Hepatocyte (in vitro differentiated cells): ENCODE measurements at regions not wholly inside any gene's neighbourhood (a gene's known extent, or its start where the extent isn't known, plus 50 kb on each side); places are given as distances from the start of the nearest gene placed in this dataset.

Source experiments
- DNase-seq: peaks from one replicate; pipeline ENCODE4 v3.0.0-alpha.2; 2016; ENCODE audit warnings: low spot score
- H2AFZ ChIP-seq: fragments of 200-600 bp; sonication (generic); 2 replicates; pipeline ENCODE4 v1.6.0; 2016; ENCODE audit warnings: antibody characterized with exemption, mild to moderate bottlenecking
- H3K27ac ChIP-seq: fragments of 200-600 bp; sonication (generic); 2 replicates; pipeline ENCODE4 v1.5.1; 2016; ENCODE audit warnings: mild to moderate bottlenecking
- H3K27me3 ChIP-seq: fragments of 200-600 bp; sonication (generic); 2 replicates; pipeline ENCODE4 v1.6.1; 2016
- H3K36me3 ChIP-seq: fragments of 200-600 bp; sonication (generic); replicated peaks from 2 replicates; pipeline ENCODE4 v1.5.1; 2016; ENCODE audit warnings: low read depth; ENCODE audit not compliant: insufficient read depth
- H3K4me1 ChIP-seq: fragments of 200-600 bp; sonication (generic); 2 replicates; pipeline ENCODE4 v1.5.1; 2016; ENCODE audit warnings: mild to moderate bottlenecking, moderate library complexity; ENCODE audit not compliant: insufficient read depth
- H3K4me2 ChIP-seq: fragments of 200-600 bp; sonication (generic); 2 replicates; pipeline ENCODE4 v1.6.0; 2016
- H3K4me3 ChIP-seq: fragments of 200-600 bp; sonication (generic); 2 replicates; pipeline ENCODE4 v1.5.1; 2016; ENCODE audit warnings: mild to moderate bottlenecking
- H3K79me2 ChIP-seq: fragments of 200-600 bp; sonication (generic); 2 replicates; pipeline ENCODE4 v1.6.0; 2017; ENCODE audit warnings: mild to moderate bottlenecking
- H3K9me2 ChIP-seq: fragments of 200-600 bp; sonication (generic); replicated peaks from 2 replicates; pipeline ENCODE4 v1.6.0; 2017; ENCODE audit warnings: mild to moderate bottlenecking; ENCODE audit not compliant: insufficient read depth
- H3K9me3 ChIP-seq: fragments of 200-600 bp; sonication (generic); 2 replicates; pipeline ENCODE4 v1.5.1; 2016; ENCODE audit warnings: low read depth, mild to moderate bottlenecking
- H4K20me1 ChIP-seq: fragments of 200-600 bp; sonication (generic); 2 replicates; pipeline ENCODE4 v1.6.0; 2016; ENCODE audit warnings: mild to moderate bottlenecking; ENCODE audit not compliant: insufficient read depth, poor library complexity, severe bottlenecking
- EZH2 ChIP-seq: fragments of 200-600 bp; sonication (generic); IDR thresholded peaks from 2 replicates; pipeline ENCODE4 v1.6.1; 2016; ENCODE audit warnings: antibody characterized with exemption, mild to moderate bottlenecking, borderline replicate concordance
- EZH2phosphoT487 ChIP-seq: fragments of 200-600 bp; sonication (generic); IDR thresholded peaks from one replicate; pipeline ENCODE4 v1.6.1; 2018; ENCODE audit warnings: antibody characterized with exemption, mild to moderate bottlenecking, low read depth, moderate library complexity; ENCODE audit not compliant: unreplicated experiment, severe bottlenecking
- WGBS: methylation state at CpG from one replicate; pipeline ENCODE4 v1.1.6; 2016; ENCODE audit warnings: low lambda C conversion rate; ENCODE audit errors: missing lambda C conversion rate; 5-methylcytosine and 5-hydroxymethylcytosine counted together
- TF ChIP-seq, protein P1 (sequence below): fragments of 200-600 bp; sonication (generic); IDR thresholded peaks from 2 replicates; pipeline ENCODE4 v1.5.1; 2016; ENCODE audit warnings: antibody characterized with exemption, mild to moderate bottlenecking; ENCODE audit not compliant: poor library complexity

DNA sequence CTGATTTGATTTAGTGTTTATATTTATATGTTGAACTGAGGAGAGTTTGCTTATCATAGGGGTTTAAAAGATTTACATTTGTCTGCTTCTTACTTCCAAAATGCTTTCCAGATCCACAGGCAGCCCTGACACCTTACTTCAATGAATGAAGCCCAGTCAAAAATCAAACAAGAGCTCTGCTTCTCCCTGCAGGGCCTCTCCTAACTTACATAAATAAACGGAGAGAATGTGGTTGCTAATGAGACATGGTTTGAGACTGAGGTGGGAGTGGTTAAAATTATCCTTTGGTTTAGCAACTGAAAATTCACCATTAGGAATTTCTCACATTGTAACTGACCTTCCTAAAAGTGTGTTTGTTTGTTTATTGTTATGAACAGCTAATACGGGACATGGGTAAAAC, 612.3 kb upstream of the FANCL start:
- Histone ChIP-seq H4K20me1 (no peaks in the 10 kb centered on the region), H3K9me3 (no peaks in the 10 kb centered on the region)
- WGBS = 45% methylated on average over 2 of the region's 2 CpGs

DNA sequence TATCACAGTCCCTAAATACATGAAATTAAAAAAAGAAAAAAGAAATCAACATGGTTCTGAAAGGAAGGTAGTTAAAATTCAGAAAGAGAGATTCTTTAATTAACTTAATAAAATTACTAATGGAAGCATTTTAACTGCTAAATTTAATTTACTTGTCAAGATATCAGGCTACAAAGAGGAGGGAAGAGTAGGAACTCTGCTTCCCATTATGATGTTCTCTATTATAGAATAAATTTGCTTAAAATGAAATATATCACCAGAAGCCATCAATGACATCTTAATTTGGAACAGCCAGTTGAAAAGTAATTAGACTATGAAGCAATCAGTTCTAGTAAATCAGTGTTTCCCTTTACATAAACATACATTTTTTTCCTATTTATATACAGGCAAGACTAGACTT, 611.8 kb upstream of the FANCL start:
- H3K4me3 ChIP-seq = no peak overlapping the region
- H3K4me2 ChIP-seq = no peak overlapping the region
- no peak for DNase-seq
- no peaks in the 10 kb centered on the region for H3K9me2 ChIP-seq
- no peaks in the 10 kb centered on the region for H3K27me3 ChIP-seq
- no peaks in the 10 kb centered on the region for H3K9me3 ChIP-seq
- no peak overlapping the region for H2AFZ ChIP-seq
- no peaks in the 10 kb centered on the region for H3K79me2 ChIP-seq
- H3K36me3 ChIP-seq = no peaks in the 10 kb centered on the region
- no peaks in the 10 kb centered on the region for H4K20me1 ChIP-seq
- H3K4me1 ChIP-seq = no peaks in the 10 kb centered on the region
- no peak overlapping the region for H3K27ac ChIP-seq
- no peak for TF ChIP-seq EZH2phosphoT487
- no peak for TF ChIP-seq EZH2

More for the DNA sequence above, 612.3 kb upstream of the FANCL start:
- H2AFZ ChIP-seq = no peak overlapping the region
- H3K36me3 ChIP-seq = no peaks in the 10 kb centered on the region
- no peaks in the 10 kb centered on the region for H3K4me1 ChIP-seq
- no peak for DNase-seq
- no peak overlapping the region for H3K4me2 ChIP-seq
- H3K27ac ChIP-seq = no peak overlapping the region
- H3K4me3 ChIP-seq = no peak overlapping the region
- no peaks in the 10 kb centered on the region for H3K79me2 ChIP-seq
- TF ChIP-seq, protein P1, sequence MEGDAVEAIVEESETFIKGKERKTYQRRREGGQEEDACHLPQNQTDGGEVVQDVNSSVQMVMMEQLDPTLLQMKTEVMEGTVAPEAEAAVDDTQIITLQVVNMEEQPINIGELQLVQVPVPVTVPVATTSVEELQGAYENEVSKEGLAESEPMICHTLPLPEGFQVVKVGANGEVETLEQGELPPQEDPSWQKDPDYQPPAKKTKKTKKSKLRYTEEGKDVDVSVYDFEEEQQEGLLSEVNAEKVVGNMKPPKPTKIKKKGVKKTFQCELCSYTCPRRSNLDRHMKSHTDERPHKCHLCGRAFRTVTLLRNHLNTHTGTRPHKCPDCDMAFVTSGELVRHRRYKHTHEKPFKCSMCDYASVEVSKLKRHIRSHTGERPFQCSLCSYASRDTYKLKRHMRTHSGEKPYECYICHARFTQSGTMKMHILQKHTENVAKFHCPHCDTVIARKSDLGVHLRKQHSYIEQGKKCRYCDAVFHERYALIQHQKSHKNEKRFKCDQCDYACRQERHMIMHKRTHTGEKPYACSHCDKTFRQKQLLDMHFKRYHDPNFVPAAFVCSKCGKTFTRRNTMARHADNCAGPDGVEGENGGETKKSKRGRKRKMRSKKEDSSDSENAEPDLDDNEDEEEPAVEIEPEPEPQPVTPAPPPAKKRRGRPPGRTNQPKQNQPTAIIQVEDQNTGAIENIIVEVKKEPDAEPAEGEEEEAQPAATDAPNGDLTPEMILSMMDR = no peak
- TF ChIP-seq EZH2phosphoT487 (no peak), EZH2 (no peak)
- no peaks in the 10 kb centered on the region for H3K9me2 ChIP-seq
- H3K27me3 ChIP-seq = no peaks in the 10 kb centered on the region

DNA sequence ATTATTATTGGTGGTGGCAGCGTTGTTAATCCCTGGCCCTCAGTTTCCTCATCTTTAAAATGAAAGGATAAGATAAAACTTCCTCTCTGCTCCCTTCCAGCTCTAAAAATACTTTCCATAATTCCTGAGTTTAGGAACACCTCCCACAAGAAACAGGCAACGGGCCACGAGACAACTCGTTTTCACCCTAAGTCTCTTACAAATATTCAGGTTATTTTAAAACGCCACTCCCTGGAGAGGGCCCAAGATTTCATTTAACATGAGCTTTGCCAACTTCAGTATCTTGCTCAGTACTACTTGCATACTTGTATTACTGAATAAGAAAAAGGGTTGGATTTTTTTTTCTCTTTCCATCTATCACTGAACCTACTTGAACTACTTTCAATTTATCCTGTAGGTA, 611.1 kb upstream of the FANCL start:
- H3K27me3 ChIP-seq = no peaks in the 10 kb centered on the region
- TF ChIP-seq EZH2 (no peak), EZH2phosphoT487 (no peak)
- TF ChIP-seq, protein P1 = no peak
- H3K9me2 ChIP-seq = no peaks in the 10 kb centered on the region
- H4K20me1 ChIP-seq = no peaks in the 10 kb centered on the region
- no peak overlapping the region for H3K4me3 ChIP-seq
- DNase-seq = no peak
- H3K4me2 ChIP-seq = no peak overlapping the region
- H3K9me3 ChIP-seq = no peaks in the 10 kb centered on the region
- no peaks in the 10 kb centered on the region for H3K36me3 ChIP-seq
- H3K27ac ChIP-seq = no peak overlapping the region
- no peaks in the 10 kb centered on the region for H3K79me2 ChIP-seq
- WGBS = 75% methylated on average over 5 of the region's 5 CpGs
- no peaks in the 10 kb centered on the region for H3K4me1 ChIP-seq
- no peak overlapping the region for H2AFZ ChIP-seq

DNA sequence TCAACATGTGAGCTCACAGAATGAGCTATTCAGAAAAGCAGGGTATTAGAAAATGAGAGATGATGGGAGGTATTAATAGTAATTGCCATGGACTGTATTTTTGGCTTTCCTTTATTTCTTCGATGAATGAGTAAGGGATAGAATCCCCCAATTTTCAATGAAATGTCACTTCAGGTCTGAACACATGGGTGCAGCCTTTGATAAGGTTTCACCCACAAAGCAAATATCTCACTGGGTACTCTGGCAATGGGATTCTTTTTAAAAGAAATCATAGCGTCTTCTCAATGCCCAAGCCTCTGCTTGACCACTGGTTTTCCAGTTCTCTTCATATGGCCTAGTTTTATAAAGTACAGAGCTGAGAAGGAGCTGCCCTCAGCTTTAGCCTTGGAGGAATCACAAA, 610.5 kb upstream of the FANCL start:
- DNase-seq = no peak
- H3K4me2 ChIP-seq = no peak overlapping the region
- no peaks in the 10 kb centered on the region for H3K79me2 ChIP-seq
- TF ChIP-seq, protein P1 = no peak
- TF ChIP-seq EZH2phosphoT487 (no peak), EZH2 (no peak)
- no peak overlapping the region for H2AFZ ChIP-seq
- H3K27ac ChIP-seq = no peak overlapping the region
- H3K27me3 ChIP-seq = no peaks in the 10 kb centered on the region
- H3K4me1 ChIP-seq = no peaks in the 10 kb centered on the region
- H3K9me3 ChIP-seq = no peaks in the 10 kb centered on the region
- H4K20me1 ChIP-seq = no peaks in the 10 kb centered on the region
- 94% methylated on average over 2 of the region's 2 CpGs for WGBS
- no peaks in the 10 kb centered on the region for H3K9me2 ChIP-seq
- H3K4me3 ChIP-seq = no peak overlapping the region
- H3K36me3 ChIP-seq = no peaks in the 10 kb centered on the region
